ENCODE measurements at regions not wholly inside any gene's neighbourhood (a gene's known extent, or its start where the extent isn't known, plus 50 kb on each side); places are given as distances from the start of the nearest gene placed in this dataset.

- TF ChIP-seq POLR2A (IDR thresholded peaks at IDR 0.05) (no peak), EP300 (IDR thresholded peaks at IDR 0.05) (no peak)
These were observed 67.7 kb upstream of the IFNGR1 start for GRCh38 chr6:137286916-137287315.

All from ovary (tissue), 1 donor.